GM23248 (cell line): ENCODE measurements at regions not wholly inside any gene's neighbourhood (a gene's known extent, or its start where the extent isn't known, plus 50 kb on each side); places are given as distances from the start of the nearest gene placed in this dataset.

ENCODE experiments used
- EZH2 ChIP-seq: fragments of 200-600 bp; sonication (generic); IDR thresholded peaks from 2 replicates; pipeline ENCODE4 v1.6.1; 2018; ENCODE audit warnings: antibody characterized with exemption, mild to moderate bottlenecking; ENCODE audit not compliant: insufficient read depth, poor library complexity, severe bottlenecking
- EZH2phosphoT487 ChIP-seq: fragments of 200-600 bp; sonication (generic); IDR thresholded peaks from 2 replicates; pipeline ENCODE4 v1.6.1; 2018; ENCODE audit warnings: antibody characterized with exemption, moderate library complexity, mild to moderate bottlenecking, low read depth; ENCODE audit not compliant: insufficient read depth

- no peak for TF ChIP-seq EZH2
- TF ChIP-seq EZH2phosphoT487, result no peak
These were observed 285.1 kb upstream of the ID4 start for GRCh38 chr6:19552076-19552475.
